ENCODE measurements at regions not wholly inside any gene's neighbourhood (a gene's known extent, or its start where the extent isn't known, plus 50 kb on each side); places are given as distances from the start of the nearest gene placed in this dataset.

GRCh38 chr6:48860175-48860574, 602.9 kb downstream of the MMUT start:
- POLR2A ChIA-PET: no interaction called here
- CTCF ChIA-PET: no interaction called here
- no peak overlapping the region for H3K27ac Mint-ChIP-seq

GRCh38 chr6:48859562-48860123, 603.4 kb downstream of the MMUT start:
- Histone ChIP-seq H3K36me3 (ENCODE audit: insufficient read depth, low read length) (no peaks in the 10 kb centered on the region), H3K4me3 (ENCODE audit: low read length) (no peak overlapping the region), H3K27ac (ENCODE audit: low read depth, low read length) (no peak overlapping the region), H3K4me1 (ENCODE audit: insufficient read depth, low read length) (no peaks in the 10 kb centered on the region), H3K9me3 (ENCODE audit: low read length) (no peaks in the 10 kb centered on the region), H3K27me3 (ENCODE audit: insufficient read depth, low read length, poor library complexity, severe bottlenecking) (no peaks in the 10 kb centered on the region)
- no peak for DNase-seq
- ChIA-PET POLR2A (no interaction called here), CTCF (no interaction called here)
- Mint-ChIP-seq H3K4me3 (no peak overlapping the region), H3K27ac (no peak overlapping the region), H3K36me3 (no peaks in the 10 kb centered on the region), H3K4me1 (no peaks in the 10 kb centered on the region), H3K9me3 (peaks cover under 1 to 12% (median 8%) of the 10 kb centered on the region in 5 donors), H3K27me3 (no peaks in the 10 kb centered on the region)

More at GRCh38 chr6:48860175-48860574, 602.9 kb downstream of the MMUT start:
- no peaks in the 10 kb centered on the region for H3K4me1 ChIP-seq (ENCODE audit: insufficient read depth, low read length)
- DNase-seq: no peak
- Mint-ChIP-seq H3K36me3 (no peaks in the 10 kb centered on the region), H3K27me3 (no peaks in the 10 kb centered on the region), H3K4me3 (no peak overlapping the region), H3K9me3 (peaks cover 4 to 12% (median 12%) of the 10 kb centered on the region in 5 donors), H3K4me1 (no peaks in the 10 kb centered on the region)
- H3K9me3 ChIP-seq (ENCODE audit: low read length): no peaks in the 10 kb centered on the region
- no peaks in the 10 kb centered on the region for H3K27me3 ChIP-seq (ENCODE audit: insufficient read depth, low read length, poor library complexity, severe bottlenecking)
- H3K27ac ChIP-seq (ENCODE audit: low read depth, low read length): no peak overlapping the region
- H3K36me3 ChIP-seq (ENCODE audit: insufficient read depth, low read length): no peaks in the 10 kb centered on the region
- no peak overlapping the region for H3K4me3 ChIP-seq (ENCODE audit: low read length)

GRCh38 chr6:48845219-48845618, 617.8 kb downstream of the MMUT start:
- Histone ChIP-seq H3K4me3 (ENCODE audit: low read length) (no peak overlapping the region), H3K27me3 (ENCODE audit: insufficient read depth, low read length, poor library complexity, severe bottlenecking) (no peaks in the 10 kb centered on the region), H3K4me1 (ENCODE audit: insufficient read depth, low read length) (no peaks in the 10 kb centered on the region), H3K9me3 (ENCODE audit: low read length) (no peaks in the 10 kb centered on the region), H3K36me3 (ENCODE audit: insufficient read depth, low read length) (no peaks in the 10 kb centered on the region), H3K27ac (ENCODE audit: low read depth, low read length) (no peak overlapping the region)
- no peak overlapping the region for H3K27ac Mint-ChIP-seq
- H3K4me3 Mint-ChIP-seq: no peak overlapping the region
- peaks cover 0 to 1% of the 10 kb centered on the region in 2 donors for H3K27me3 Mint-ChIP-seq
- H3K9me3 Mint-ChIP-seq: peaks cover 12 to 35% (median 29%) of the 10 kb centered on the region in 5 donors
- H3K36me3 Mint-ChIP-seq: peaks cover 0 to 2% (median 0%) of the 10 kb centered on the region in 3 donors
- H3K4me1 Mint-ChIP-seq: no peaks in the 10 kb centered on the region
- ChIA-PET CTCF (no interaction called here), POLR2A (no interaction called here)
- no peak for DNase-seq

GRCh38 chr6:48844696-48845095, 618.4 kb downstream of the MMUT start:
- POLR2A ChIA-PET: no interaction called here

GRCh38 chr6:48840896-48841295, 622.2 kb downstream of the MMUT start:
- no peaks in the 10 kb centered on the region for H3K4me1 ChIP-seq (ENCODE audit: insufficient read depth, low read length)
- H3K4me3 ChIP-seq (ENCODE audit: low read length): no peak overlapping the region
- Mint-ChIP-seq H3K27ac (no peak overlapping the region), H3K4me1 (no peaks in the 10 kb centered on the region), H3K9me3 (peaks cover 12 to 41% (median 28%) of the 10 kb centered on the region in 5 donors), H3K27me3 (no peaks in the 10 kb centered on the region), H3K4me3 (no peak overlapping the region), H3K36me3 (no peaks in the 10 kb centered on the region)
- no peak for DNase-seq
- ChIA-PET POLR2A (no interaction called here), CTCF (no interaction called here)
- H3K36me3 ChIP-seq (ENCODE audit: insufficient read depth, low read length): no peaks in the 10 kb centered on the region
- H3K27me3 ChIP-seq (ENCODE audit: insufficient read depth, low read length, poor library complexity, severe bottlenecking): no peaks in the 10 kb centered on the region
- H3K27ac ChIP-seq (ENCODE audit: low read depth, low read length): no peak overlapping the region
- no peaks in the 10 kb centered on the region for H3K9me3 ChIP-seq (ENCODE audit: low read length)

More at GRCh38 chr6:48844696-48845095, 618.4 kb downstream of the MMUT start:
- Histone ChIP-seq H3K9me3 (ENCODE audit: low read length) (no peaks in the 10 kb centered on the region), H3K27ac (ENCODE audit: low read depth, low read length) (no peak overlapping the region), H3K27me3 (ENCODE audit: insufficient read depth, low read length, poor library complexity, severe bottlenecking) (no peaks in the 10 kb centered on the region), H3K4me1 (ENCODE audit: insufficient read depth, low read length) (no peaks in the 10 kb centered on the region), H3K36me3 (ENCODE audit: insufficient read depth, low read length) (no peaks in the 10 kb centered on the region), H3K4me3 (ENCODE audit: low read length) (no peak overlapping the region)
- Mint-ChIP-seq H3K27ac (no peak overlapping the region), H3K4me3 (no peak overlapping the region), H3K9me3 (peaks cover 14 to 34% (median 30%) of the 10 kb centered on the region in 5 donors), H3K4me1 (no peaks in the 10 kb centered on the region), H3K27me3 (peaks cover 0 to 1% of the 10 kb centered on the region in 2 donors), H3K36me3 (peaks cover 0 to 2% (median 0%) of the 10 kb centered on the region in 3 donors)
- DNase-seq: no peak
- CTCF ChIA-PET: no interaction called here

GRCh38 chr6:48839206-48839605, 623.8 kb downstream of the MMUT start:
- no peaks in the 10 kb centered on the region for H3K36me3 ChIP-seq (ENCODE audit: insufficient read depth, low read length)
- no peaks in the 10 kb centered on the region for H3K4me1 ChIP-seq (ENCODE audit: insufficient read depth, low read length)
- no peaks in the 10 kb centered on the region for H3K9me3 ChIP-seq (ENCODE audit: low read length)
- Mint-ChIP-seq H3K27me3 (no peaks in the 10 kb centered on the region), H3K9me3 (peaks cover 11 to 41% (median 24%) of the 10 kb centered on the region in 5 donors), H3K27ac (no peak overlapping the region), H3K4me1 (no peaks in the 10 kb centered on the region), H3K4me3 (no peak overlapping the region), H3K36me3 (no peaks in the 10 kb centered on the region)
- ChIA-PET CTCF (interaction anchor here (1.4 kb wide), 1 partner anchor 17 kb away, joined by 3 read pairs; no protein-coding TSS in a partner anchor), POLR2A (no interaction called here)
- DNase-seq: no peak
- no peaks in the 10 kb centered on the region for H3K27me3 ChIP-seq (ENCODE audit: insufficient read depth, low read length, poor library complexity, severe bottlenecking)
- no peak overlapping the region for H3K4me3 ChIP-seq (ENCODE audit: low read length)
- H3K27ac ChIP-seq (ENCODE audit: low read depth, low read length): no peak overlapping the region

GRCh38 chr6:48837744-48838143, 625.3 kb downstream of the MMUT start:
- ChIA-PET POLR2A (no interaction called here), CTCF (interaction anchor here (1.4 kb wide), 1 partner anchor 19 kb away, joined by 3 read pairs; no protein-coding TSS in a partner anchor)
- Histone ChIP-seq H3K27ac (ENCODE audit: low read depth, low read length) (no peak overlapping the region), H3K4me1 (ENCODE audit: insufficient read depth, low read length) (no peaks in the 10 kb centered on the region), H3K27me3 (ENCODE audit: insufficient read depth, low read length, poor library complexity, severe bottlenecking) (no peaks in the 10 kb centered on the region), H3K36me3 (ENCODE audit: insufficient read depth, low read length) (no peaks in the 10 kb centered on the region), H3K9me3 (ENCODE audit: low read length) (no peaks in the 10 kb centered on the region), H3K4me3 (ENCODE audit: low read length) (no peak overlapping the region)
- DNase-seq: no peak
- Mint-ChIP-seq H3K9me3 (peaks cover 11 to 41% (median 18%) of the 10 kb centered on the region in 5 donors), H3K36me3 (no peaks in the 10 kb centered on the region), H3K27ac (peak overlapping the region in 1 of 8 donors; percentile 63), H3K27me3 (no peaks in the 10 kb centered on the region), H3K4me3 (no peak overlapping the region), H3K4me1 (no peaks in the 10 kb centered on the region)

- H3K27me3 ChIP-seq (ENCODE audit: insufficient read depth, low read length, poor library complexity, severe bottlenecking): no peaks in the 10 kb centered on the region
- no peak overlapping the region for H3K4me3 ChIP-seq (ENCODE audit: low read length)
- ChIA-PET CTCF (no interaction called here), POLR2A (no interaction called here)
- Mint-ChIP-seq H3K36me3 (no peaks in the 10 kb centered on the region), H3K27ac (no peak overlapping the region), H3K4me3 (no peak overlapping the region), H3K4me1 (no peaks in the 10 kb centered on the region), H3K27me3 (no peaks in the 10 kb centered on the region), H3K9me3 (peaks cover 4 to 30% (median 10%) of the 10 kb centered on the region in 5 donors)
- DNase-seq: no peak
- H3K4me1 ChIP-seq (ENCODE audit: insufficient read depth, low read length): no peaks in the 10 kb centered on the region
- no peaks in the 10 kb centered on the region for H3K9me3 ChIP-seq (ENCODE audit: low read length)
- H3K27ac ChIP-seq (ENCODE audit: low read depth, low read length): no peak overlapping the region
- no peaks in the 10 kb centered on the region for H3K36me3 ChIP-seq (ENCODE audit: insufficient read depth, low read length)
Observed at GRCh38 chr6:48835421-48835958, 627.6 kb downstream of the MMUT start.

Measured in CD8-positive, alpha-beta memory T cell (primary cell).